GM12878 (cell line): ENCODE measurements at regions not wholly inside any gene's neighbourhood (a gene's known extent, or its start where the extent isn't known, plus 50 kb on each side); places are given as distances from the start of the nearest gene placed in this dataset.
"Not testable (repeated sequence)": the region's sequence is repeated elsewhere in the genome, so short reads cannot be mapped to it uniquely, and the experiment has no call there.

Experiments
- ATAC-seq: fragments of 200-7000 bp; cut with Tn5 transposase; 3 replicates; pipeline ENCODE4 v1.9.1; 2020; ENCODE audit warnings: mild to moderate bottlenecking, moderate library complexity
- BruUV-seq: library from RNA; stranded (reverse); fragments of 400-500 nt; replicated peaks from 2 replicates; lab custom pipeline; 2021; lab: Mats Ljungman, UMichigan
- CTCF ChIA-PET: fragments of 300-600 bp; sonication (Branson Sonifier 250); formaldehyde crosslinking; extraction: SDS; loops from one replicate; lab custom pipeline; 2021; ENCODE audit warnings: inconsistent platforms; lab: Yijun Ruan, JAX
- POLR2A ChIA-PET: fragments of 350-600 bp; formaldehyde crosslinking; extraction: SDS; loops from one replicate; lab custom pipeline; 2021; ENCODE audit warnings: inconsistent platforms; lab: Charles Lee
- RAD21 ChIA-PET: fragments of 300-600 bp; sonication (Branson Sonifier 250); formaldehyde crosslinking; loops from one replicate; lab custom pipeline; 2023; ENCODE audit warnings: antibody characterized with exemption; ENCODE audit not compliant: unreplicated experiment; lab: Charles Lee
- SMC1A ChIA-PET: fragments of 300-600 bp; sonication (Branson Sonifier 250); formaldehyde crosslinking; loops from one replicate; lab custom pipeline; 2023; ENCODE audit not compliant: unreplicated experiment, uncharacterized antibody; lab: Charles Lee
- DNase-seq: peaks from one replicate; pipeline ENCODE4 v3.0.0-alpha.2; 2011; ENCODE audit warnings: low read depth, low spot score
- FAIRE-seq: peaks from 3 replicates; lab custom pipeline; 2011; peaks lifted over from hg19 to GRCh38; lab: Jason Lieb, UNC
- H2AFZ ChIP-seq: 2 replicates; pipeline ENCODE4 v1.6.0; 2011; ENCODE audit warnings: low read depth, low read length, control low read depth; ENCODE audit not compliant: control insufficient read depth
- H3K27ac ChIP-seq: 2 replicates; pipeline ENCODE4 v1.5.1; 2011; ENCODE audit warnings: control low read depth; ENCODE audit not compliant: control insufficient read depth, insufficient read depth
- H3K27me3 ChIP-seq, 2 experiments: replicated peaks in 1 of 2; 2 replicates each; pipeline versions ENCODE4 v1.6.0 to v1.6.1; 2011; ENCODE audit warnings: low read length in 1 of 2; ENCODE audit not compliant: control insufficient read depth in 2 of 2, insufficient read depth in 2 of 2
- H3K36me3 ChIP-seq, 2 experiments: 2 replicates each; pipeline ENCODE4 v1.5.1; 2011; ENCODE audit warnings: low read length in 1 of 2; ENCODE audit not compliant: control insufficient read depth in 2 of 2, insufficient read depth in 2 of 2
- H3K4me1 ChIP-seq: 2 replicates; pipeline ENCODE4 v1.6.1; 2011; ENCODE audit warnings: mild to moderate bottlenecking, low read length, moderate library complexity, mixed read lengths; ENCODE audit not compliant: control insufficient read depth, insufficient read depth
- H3K4me2 ChIP-seq: 2 replicates; pipeline ENCODE4 v1.6.0; 2011; ENCODE audit warnings: control low read depth; ENCODE audit not compliant: control insufficient read depth, insufficient read depth
- H3K4me3 ChIP-seq: fragments of 200-600 bp; sonication (generic); 2 replicates; pipeline ENCODE4 v1.5.1; 2016
- H3K79me2 ChIP-seq: 2 replicates; pipeline ENCODE4 v1.6.0; 2011; ENCODE audit warnings: low read length; ENCODE audit not compliant: control insufficient read depth, insufficient read depth
- H3K9ac ChIP-seq: 2 replicates; pipeline ENCODE4 v1.8.0; 2011; ENCODE audit warnings: low read length, control low read depth, mixed read lengths; ENCODE audit not compliant: control insufficient read depth, insufficient read depth
- H3K9me3 ChIP-seq: replicated peaks from 3 replicates; pipeline ENCODE4 v1.5.1; 2011; ENCODE audit warnings: mild to moderate bottlenecking, low read length; ENCODE audit not compliant: control insufficient read depth, insufficient read depth
- H4K20me1 ChIP-seq: 2 replicates; pipeline ENCODE4 v1.6.0; 2011; ENCODE audit not compliant: control insufficient read depth, insufficient read depth
- CUX1 ChIP-seq: IDR thresholded peaks from 2 replicates; pipeline ENCODE4 v1.6.1; 2012; ENCODE audit warnings: improper control_type of control experiment, low read depth, low read length; ENCODE audit not compliant: insufficient replicate concordance
- WGBS: methylation state at CpG from one replicate; pipeline ENCODE4 v1.1.6; 2016; ENCODE audit warnings: low lambda C conversion rate; ENCODE audit not compliant: insufficient replicate concordance, insufficient coverage; ENCODE audit errors: missing lambda C conversion rate; 5-methylcytosine and 5-hydroxymethylcytosine counted together
- in situ Hi-C: fragments of 300-500 bp; cut with MboI; formaldehyde crosslinking; loops from 9 replicates; pipeline ENCODE4 v1.14.3; 2018; ENCODE audit warnings: mixed read lengths
- intact Hi-C: fragments of 100-400 bp; cut with micrococcal nuclease; formaldehyde crosslinking; loops from one replicate; pipeline ENCODE4 v1.14.2; 2022; ENCODE audit not compliant: unreplicated experiment

DNA sequence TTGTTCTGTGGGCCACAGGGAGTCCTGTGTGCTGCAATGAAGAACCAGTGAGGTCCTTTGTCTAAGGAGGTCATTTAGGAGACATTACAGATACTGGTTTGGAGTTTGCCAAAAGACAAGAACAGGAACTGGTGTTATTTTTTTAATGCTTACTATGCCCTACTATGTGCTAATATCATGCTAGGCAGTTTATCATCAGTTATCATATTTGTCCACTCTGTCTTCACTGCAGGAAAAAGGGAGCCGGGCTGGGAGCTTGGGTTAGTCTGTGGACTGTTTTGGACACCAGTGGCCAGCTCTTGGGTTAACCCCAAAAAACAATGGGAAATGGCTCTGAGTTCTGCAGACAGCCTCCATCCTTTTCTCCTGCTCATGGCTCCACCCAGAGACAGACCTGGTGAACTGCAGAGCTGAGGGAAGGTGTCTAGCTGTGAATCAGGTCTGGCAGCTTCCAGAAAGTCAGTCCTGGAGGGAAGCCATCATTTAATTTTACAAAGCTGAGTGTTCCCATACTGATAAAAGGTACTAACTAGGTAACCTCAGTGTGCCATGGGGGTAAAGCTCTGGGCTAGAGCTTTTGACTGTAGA lies 101.2 kb upstream of the ZNF746 start (continued):
- no peak for TF ChIP-seq CUX1

DNA sequence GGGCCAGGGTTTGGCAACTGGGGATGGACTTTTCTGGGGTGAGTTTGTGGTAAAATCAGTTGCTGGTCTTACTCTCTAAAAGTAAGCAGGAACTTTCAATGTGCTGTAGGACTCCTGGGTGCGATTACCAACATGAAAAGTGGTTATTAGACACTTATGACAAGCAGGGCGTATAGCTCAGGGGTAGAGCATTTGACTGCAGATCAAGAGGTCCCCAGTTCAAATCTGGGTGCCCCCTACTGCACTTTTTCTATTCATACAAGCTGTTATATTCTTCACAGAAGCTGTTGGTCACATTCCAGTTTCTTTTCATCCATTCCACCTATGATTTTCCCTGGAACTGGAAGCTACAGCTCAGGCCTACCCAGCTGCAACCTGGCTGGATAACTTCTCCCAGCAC lies 100.2 kb upstream of the ZNF746 start:
- 100% methylated on average over 2 of the region's 2 CpGs for WGBS
- Histone ChIP-seq H3K36me3 (peaks cover 10 to 16% of the 10 kb centered on the region in 2 experiments), H3K4me1 (peaks cover 21% of the 10 kb centered on the region)
- ChIA-PET SMC1A (interaction anchor here (1.5 to 2.8 kb wide), 3 partner anchors 25 to 289 kb away, joined by 5 to 17 read pairs (median 13); no protein-coding TSS in a partner anchor), CTCF (interaction anchor here (1.4 to 2.4 kb wide), 3 partner anchors 13 to 99 kb away, joined by 4 to 8 read pairs (median 7); no protein-coding TSS in a partner anchor), POLR2A (interaction anchor here (1.1 kb wide), 1 partner anchor 170 kb away, joined by 3 read pairs; no protein-coding TSS in a partner anchor), RAD21 (interaction anchor here (1.8 kb wide), 1 partner anchor 62 kb away, joined by 7 read pairs; no protein-coding TSS in a partner anchor)
- in situ Hi-C loops, H3K4me3 ChIP-seq, H3K79me2 ChIP-seq, H3K27ac ChIP-seq, BruUV-seq, H3K9ac ChIP-seq, DNase-seq, H3K27me3 ChIP-seq, H3K9me3 ChIP-seq, FAIRE-seq, H4K20me1 ChIP-seq, H2AFZ ChIP-seq, ATAC-seq, H3K4me2 ChIP-seq: not testable (repeated sequence)
- intact Hi-C loops = loop anchor here (5.0 kb wide), 1 partner anchor 175 kb away; no protein-coding TSS in a partner anchor
